GM12878 (cell line): ENCODE measurements at regions not wholly inside any gene's neighbourhood (a gene's known extent, or its start where the extent isn't known, plus 50 kb on each side); places are given as distances from the start of the nearest gene placed in this dataset.

Source experiments
- ATAC-seq: fragments of 200-7000 bp; cut with Tn5 transposase; 3 replicates; pipeline ENCODE4 v1.9.1; 2020; ENCODE audit warnings: mild to moderate bottlenecking, moderate library complexity
- BruUV-seq: library from RNA; stranded (reverse); fragments of 400-500 nt; replicated peaks from 2 replicates; lab custom pipeline; 2021; lab: Mats Ljungman, UMichigan
- CTCF ChIA-PET: fragments of 300-600 bp; sonication (Branson Sonifier 250); formaldehyde crosslinking; extraction: SDS; loops from one replicate; lab custom pipeline; 2021; ENCODE audit warnings: inconsistent platforms; lab: Yijun Ruan, JAX
- POLR2A ChIA-PET: fragments of 350-600 bp; formaldehyde crosslinking; extraction: SDS; loops from one replicate; lab custom pipeline; 2021; ENCODE audit warnings: inconsistent platforms; lab: Charles Lee
- RAD21 ChIA-PET: fragments of 300-600 bp; sonication (Branson Sonifier 250); formaldehyde crosslinking; loops from one replicate; lab custom pipeline; 2023; ENCODE audit warnings: antibody characterized with exemption; ENCODE audit not compliant: unreplicated experiment; lab: Charles Lee
- SMC1A ChIA-PET: fragments of 300-600 bp; sonication (Branson Sonifier 250); formaldehyde crosslinking; loops from one replicate; lab custom pipeline; 2023; ENCODE audit not compliant: unreplicated experiment, uncharacterized antibody; lab: Charles Lee
- DNase-seq: peaks from one replicate; pipeline ENCODE4 v3.0.0-alpha.2; 2011; ENCODE audit warnings: low read depth, low spot score
- FAIRE-seq: peaks from 3 replicates; lab custom pipeline; 2011; peaks lifted over from hg19 to GRCh38; lab: Jason Lieb, UNC
- H2AFZ ChIP-seq: 2 replicates; pipeline ENCODE4 v1.6.0; 2011; ENCODE audit warnings: low read depth, low read length, control low read depth; ENCODE audit not compliant: control insufficient read depth
- H3K27ac ChIP-seq: 2 replicates; pipeline ENCODE4 v1.5.1; 2011; ENCODE audit warnings: control low read depth; ENCODE audit not compliant: control insufficient read depth, insufficient read depth
- H3K27me3 ChIP-seq, 2 experiments: replicated peaks in 1 of 2; 2 replicates each; pipeline versions ENCODE4 v1.6.0 to v1.6.1; 2011; ENCODE audit warnings: low read length in 1 of 2; ENCODE audit not compliant: control insufficient read depth in 2 of 2, insufficient read depth in 2 of 2
- H3K36me3 ChIP-seq, 2 experiments: 2 replicates each; pipeline ENCODE4 v1.5.1; 2011; ENCODE audit warnings: low read length in 1 of 2; ENCODE audit not compliant: control insufficient read depth in 2 of 2, insufficient read depth in 2 of 2
- H3K4me1 ChIP-seq: 2 replicates; pipeline ENCODE4 v1.6.1; 2011; ENCODE audit warnings: mild to moderate bottlenecking, low read length, moderate library complexity, mixed read lengths; ENCODE audit not compliant: control insufficient read depth, insufficient read depth
- H3K4me2 ChIP-seq: 2 replicates; pipeline ENCODE4 v1.6.0; 2011; ENCODE audit warnings: control low read depth; ENCODE audit not compliant: control insufficient read depth, insufficient read depth
- H3K4me3 ChIP-seq: fragments of 200-600 bp; sonication (generic); 2 replicates; pipeline ENCODE4 v1.5.1; 2016
- H3K79me2 ChIP-seq: 2 replicates; pipeline ENCODE4 v1.6.0; 2011; ENCODE audit warnings: low read length; ENCODE audit not compliant: control insufficient read depth, insufficient read depth
- H3K9ac ChIP-seq: 2 replicates; pipeline ENCODE4 v1.8.0; 2011; ENCODE audit warnings: low read length, control low read depth, mixed read lengths; ENCODE audit not compliant: control insufficient read depth, insufficient read depth
- H3K9me3 ChIP-seq: replicated peaks from 3 replicates; pipeline ENCODE4 v1.5.1; 2011; ENCODE audit warnings: mild to moderate bottlenecking, low read length; ENCODE audit not compliant: control insufficient read depth, insufficient read depth
- H4K20me1 ChIP-seq: 2 replicates; pipeline ENCODE4 v1.6.0; 2011; ENCODE audit not compliant: control insufficient read depth, insufficient read depth
- CBX5 ChIP-seq: sonication (generic); IDR thresholded peaks from 2 replicates; pipeline ENCODE4 v1.6.1; 2016; ENCODE audit warnings: low read depth, moderate library complexity, mild to moderate bottlenecking, inconsistent platforms
- CREM ChIP-seq: IDR thresholded peaks from 2 replicates; pipeline ENCODE4 v1.6.1; 2014; ENCODE audit warnings: antibody characterized with exemption, low read depth
- E2F8 ChIP-seq: fragments of 450-650 bp; IDR thresholded peaks from 2 replicates; pipeline ENCODE4 v1.6.1; 2018; ENCODE audit warnings: mild to moderate bottlenecking, low read depth, moderate library complexity; ENCODE audit not compliant: partially characterized antibody
- EED ChIP-seq: sonication (generic); IDR thresholded peaks from 2 replicates; pipeline ENCODE4 v1.6.1; 2016; ENCODE audit warnings: antibody characterized with exemption, low read depth
- ELK1 ChIP-seq: IDR thresholded peaks from 2 replicates; pipeline ENCODE4 v1.6.1; 2012; ENCODE audit warnings: low read depth, low read length, improper control_type of control experiment
- ETV6 ChIP-seq, 2 experiments: fragments of 450-650 bp in 1 of 2; IDR thresholded peaks in 1 of 2; conservative IDR thresholded peaks in 1 of 2; 2 replicates each; pipeline ENCODE4 v1.6.1; 2014; ENCODE audit warnings: antibody characterized with exemption in 1 of 2, borderline replicate concordance in 1 of 2, low read depth in 1 of 2, mild to moderate bottlenecking in 1 of 2, moderate library complexity in 1 of 2
- RELB ChIP-seq: fragments of 450-650 bp; IDR thresholded peaks from 2 replicates; pipeline ENCODE4 v1.6.1; 2017; ENCODE audit warnings: low read depth, mild to moderate bottlenecking, moderate library complexity
- SMAD1 ChIP-seq: fragments of 450-650 bp; IDR thresholded peaks from 2 replicates; pipeline ENCODE4 v1.6.1; 2018; ENCODE audit warnings: mild to moderate bottlenecking, low read depth; ENCODE audit not compliant: partially characterized antibody
- SMAD5 ChIP-seq: IDR thresholded peaks from 2 replicates; pipeline ENCODE4 v1.6.1; 2016; ENCODE audit warnings: antibody characterized with exemption, low read depth
- ZNF24 ChIP-seq: fragments of 450-650 bp; IDR thresholded peaks from 2 replicates; pipeline ENCODE4 v1.6.1; 2017; ENCODE audit warnings: antibody characterized with exemption, mild to moderate bottlenecking
- ZNF274 ChIP-seq: IDR thresholded peaks from one replicate; pipeline ENCODE4 v1.8.0; 2011; ENCODE audit not compliant: insufficient read length, insufficient read depth
- ZNF622 ChIP-seq: fragments of 450-650 bp; IDR thresholded peaks from 2 replicates; pipeline ENCODE4 v1.6.1; 2017; ENCODE audit warnings: mild to moderate bottlenecking, inconsistent platforms
- WGBS: methylation state at CpG from one replicate; pipeline ENCODE4 v1.1.6; 2016; ENCODE audit warnings: low lambda C conversion rate; ENCODE audit not compliant: insufficient replicate concordance, insufficient coverage; ENCODE audit errors: missing lambda C conversion rate; 5-methylcytosine and 5-hydroxymethylcytosine counted together
- in situ Hi-C: fragments of 300-500 bp; cut with MboI; formaldehyde crosslinking; loops from 9 replicates; pipeline ENCODE4 v1.14.3; 2018; ENCODE audit warnings: mixed read lengths
- intact Hi-C: fragments of 100-400 bp; cut with micrococcal nuclease; formaldehyde crosslinking; loops from one replicate; pipeline ENCODE4 v1.14.2; 2022; ENCODE audit not compliant: unreplicated experiment
- TF ChIP-seq, protein P1 (sequence below): IDR thresholded peaks from 2 replicates; pipeline ENCODE4 v1.6.1; 2011; ENCODE audit warnings: low read depth, mild to moderate bottlenecking, low read length, moderate library complexity, borderline replicate concordance; ENCODE audit errors: extremely low read depth
- TF ChIP-seq, protein P2 (sequence below): fragments of 450-650 bp; IDR thresholded peaks from 2 replicates; pipeline ENCODE4 v1.6.1; 2017; ENCODE audit warnings: antibody characterized with exemption, mild to moderate bottlenecking, moderate library complexity

GRCh38 chr6:2534406-2535042 lies 216.2 kb downstream of the MYLK4 start:
- DNase-seq = no peak
- 12% methylated on average over 5 of the region's 5 CpGs for whole genome bisulfite sequencing
- ChIA-PET SMC1A (interaction anchor here (0.7 to 0.9 kb wide), 2 partner anchors 8 to 11 kb away, joined by 3 to 4 read pairs; no protein-coding TSS in a partner anchor), RAD21 (no interaction called here), CTCF (no interaction called here), POLR2A (no interaction called here)
- Histone ChIP-seq H3K79me2 (no peaks in the 10 kb centered on the region), H4K20me1 (no peaks in the 10 kb centered on the region), H2AFZ (no peak overlapping the region), H3K4me3 (no peak overlapping the region), H3K4me2 (no peak overlapping the region), H3K27me3 (peaks cover 0 to 2% of the 10 kb centered on the region in 2 experiments; a peak in 2 of 4 replicates), H3K27ac (no peak overlapping the region), H3K4me1 (no peaks in the 10 kb centered on the region), H3K36me3 (no peaks in the 10 kb centered on the region), H3K9ac (no peak overlapping the region), H3K9me3 (no peaks in the 10 kb centered on the region)
- intact Hi-C loops (no loop called here), in situ Hi-C loops (no loop called here)
- no TSS peak for BruUV-seq
- FAIRE-seq = no peak
- ATAC-seq = no peak
- TF ChIP-seq ZNF622 (no peak), ETV6 (conservative IDR thresholded peaks at IDR 0.05 in 1 of 2, IDR thresholded peaks at IDR 0.05 in 1 of 2; ENCODE audit: borderline replicate concordance in 1 of 2, low read depth in 1 of 2) (no peak), EED (no peak), SMAD5 (no peak), CBX5 (no peak), ZNF274 (no peak), ELK1 (no peak), SMAD1 (no peak), CREM (no peak), E2F8 (no peak), ZNF24 (no peak), RELB (no peak)
- TF ChIP-seq, protein P1, sequence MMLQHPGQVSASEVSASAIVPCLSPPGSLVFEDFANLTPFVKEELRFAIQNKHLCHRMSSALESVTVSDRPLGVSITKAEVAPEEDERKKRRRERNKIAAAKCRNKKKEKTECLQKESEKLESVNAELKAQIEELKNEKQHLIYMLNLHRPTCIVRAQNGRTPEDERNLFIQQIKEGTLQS = no peak
- TF ChIP-seq, protein P2, sequence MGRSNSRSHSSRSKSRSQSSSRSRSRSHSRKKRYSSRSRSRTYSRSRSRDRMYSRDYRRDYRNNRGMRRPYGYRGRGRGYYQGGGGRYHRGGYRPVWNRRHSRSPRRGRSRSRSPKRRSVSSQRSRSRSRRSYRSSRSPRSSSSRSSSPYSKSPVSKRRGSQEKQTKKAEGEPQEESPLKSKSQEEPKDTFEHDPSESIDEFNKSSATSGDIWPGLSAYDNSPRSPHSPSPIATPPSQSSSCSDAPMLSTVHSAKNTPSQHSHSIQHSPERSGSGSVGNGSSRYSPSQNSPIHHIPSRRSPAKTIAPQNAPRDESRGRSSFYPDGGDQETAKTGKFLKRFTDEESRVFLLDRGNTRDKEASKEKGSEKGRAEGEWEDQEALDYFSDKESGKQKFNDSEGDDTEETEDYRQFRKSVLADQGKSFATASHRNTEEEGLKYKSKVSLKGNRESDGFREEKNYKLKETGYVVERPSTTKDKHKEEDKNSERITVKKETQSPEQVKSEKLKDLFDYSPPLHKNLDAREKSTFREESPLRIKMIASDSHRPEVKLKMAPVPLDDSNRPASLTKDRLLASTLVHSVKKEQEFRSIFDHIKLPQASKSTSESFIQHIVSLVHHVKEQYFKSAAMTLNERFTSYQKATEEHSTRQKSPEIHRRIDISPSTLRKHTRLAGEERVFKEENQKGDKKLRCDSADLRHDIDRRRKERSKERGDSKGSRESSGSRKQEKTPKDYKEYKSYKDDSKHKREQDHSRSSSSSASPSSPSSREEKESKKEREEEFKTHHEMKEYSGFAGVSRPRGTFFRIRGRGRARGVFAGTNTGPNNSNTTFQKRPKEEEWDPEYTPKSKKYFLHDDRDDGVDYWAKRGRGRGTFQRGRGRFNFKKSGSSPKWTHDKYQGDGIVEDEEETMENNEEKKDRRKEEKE = no peak
